Brain microvascular endothelial cell (primary cell): ENCODE measurements at regions not wholly inside any gene's neighbourhood (a gene's known extent, or its start where the extent isn't known, plus 50 kb on each side); places are given as distances from the start of the nearest gene placed in this dataset.

ENCODE experiments used
- DNase-seq: peaks from one replicate; pipeline ENCODE4 v3.0.0-alpha.2; 2020
- H3K27ac ChIP-seq: fragments of 250-450 bp; sonication (Bioruptor Pico); 2 replicates; pipeline ENCODE4 v1.5.1; 2020; ENCODE audit warnings: mild to moderate bottlenecking, moderate library complexity
- H3K27me3 ChIP-seq: fragments of 250-450 bp; sonication (Bioruptor Pico); replicated peaks from 2 replicates; pipeline ENCODE4 v1.5.1; 2020; ENCODE audit warnings: mild to moderate bottlenecking
- H3K36me3 ChIP-seq: fragments of 250-450 bp; sonication (Bioruptor Pico); replicated peaks from 2 replicates; pipeline ENCODE4 v1.5.1; 2020; ENCODE audit warnings: mild to moderate bottlenecking
- H3K4me3 ChIP-seq: 2 replicates; pipeline ENCODE4 v1.5.1; 2011; ENCODE audit warnings: low read depth, mild to moderate bottlenecking, control low read depth, low read length, moderate library complexity
- CTCF ChIP-seq: IDR thresholded peaks from 2 replicates; pipeline ENCODE4 v1.5.1; 2011; ENCODE audit warnings: low read depth, mild to moderate bottlenecking, moderate library complexity, low read length, control low read depth, inconsistent platforms; ENCODE audit errors: missing control alignments
- in situ Hi-C: cut with HindIII; loops from 2 replicates; pipeline ENCODE4 v1.10.0; 2017; ENCODE audit warnings: low sequenced_read_pairs, low pct_ligation_motif_present

DNA sequence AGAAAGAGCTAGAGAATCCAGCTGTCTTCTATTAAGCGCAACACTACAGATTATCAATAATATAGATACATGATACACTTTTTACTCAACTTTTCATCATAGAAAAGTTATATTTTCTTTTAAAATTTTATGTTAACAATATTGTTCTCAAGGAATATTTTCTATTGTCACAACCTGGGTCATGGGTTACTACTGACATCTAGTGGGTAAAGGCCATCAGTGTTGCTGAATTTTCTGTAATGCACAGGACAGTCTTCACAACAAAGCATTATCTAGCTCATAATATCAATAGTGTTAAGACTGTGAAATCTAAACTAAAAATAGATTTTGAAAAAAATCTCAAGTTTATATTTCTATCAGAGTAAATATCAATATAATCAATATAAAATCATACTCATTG lies 209.8 kb downstream of the ZNF33B start:
- Histone ChIP-seq H3K27me3 (no peaks in the 10 kb centered on the region), H3K36me3 (no peaks in the 10 kb centered on the region), H3K27ac (no peak overlapping the region), H3K4me3 (no peak overlapping the region)
- no peak for DNase-seq
- in situ Hi-C loops = no loop called here
- peak; percentile 24 for TF ChIP-seq CTCF

DNA sequence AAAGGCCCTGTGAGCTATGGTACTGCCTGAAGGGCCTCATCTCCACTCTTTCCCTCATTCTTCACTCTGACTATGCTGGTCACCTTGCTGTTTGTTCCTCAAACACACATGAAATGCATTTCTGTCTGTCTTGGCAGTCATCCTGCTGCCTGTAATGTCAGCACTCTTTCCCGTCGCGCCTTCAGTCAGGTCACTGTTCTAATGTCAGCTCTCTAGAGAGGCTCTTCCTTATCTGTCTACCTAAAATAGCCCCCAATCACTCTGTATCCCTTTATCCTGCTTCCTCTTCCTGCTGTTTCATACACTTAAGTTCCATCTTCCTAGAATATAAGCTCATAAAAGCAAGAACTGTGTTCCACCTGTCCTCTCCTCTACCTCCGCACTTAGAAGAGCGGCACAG lies 215.5 kb downstream of the ZNF33B start:
- TF ChIP-seq CTCF = no peak
- DNase-seq = no peak
- H3K27ac ChIP-seq = no peak overlapping the region
- no peaks in the 10 kb centered on the region for H3K36me3 ChIP-seq
- in situ Hi-C loops = no loop called here
- no peak overlapping the region for H3K4me3 ChIP-seq
- no peaks in the 10 kb centered on the region for H3K27me3 ChIP-seq

DNA sequence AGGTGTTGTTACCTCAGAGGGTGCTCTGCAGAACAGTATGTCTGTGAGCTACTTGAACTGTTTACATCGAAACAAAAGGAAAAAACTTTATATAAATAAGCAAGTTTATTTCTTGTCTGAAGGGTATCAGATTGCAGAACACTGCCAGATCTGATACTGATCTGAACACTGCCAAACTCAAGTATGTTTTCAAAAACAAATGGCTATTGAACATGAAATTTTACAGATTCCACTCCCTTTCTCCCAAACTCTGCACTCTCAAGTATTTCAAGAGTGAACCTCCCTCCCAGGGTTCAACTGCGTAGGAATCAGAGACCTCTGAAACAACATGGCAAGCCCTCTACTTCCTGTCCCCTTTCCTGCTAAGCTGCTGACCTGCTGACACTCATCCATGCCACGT lies 216.6 kb downstream of the ZNF33B start:
- Histone ChIP-seq H3K27me3 (no peaks in the 10 kb centered on the region), H3K4me3 (no peak overlapping the region), H3K27ac (no peak overlapping the region), H3K36me3 (no peaks in the 10 kb centered on the region)
- no peak for TF ChIP-seq CTCF
- in situ Hi-C loops = no loop called here
- no peak for DNase-seq

DNA sequence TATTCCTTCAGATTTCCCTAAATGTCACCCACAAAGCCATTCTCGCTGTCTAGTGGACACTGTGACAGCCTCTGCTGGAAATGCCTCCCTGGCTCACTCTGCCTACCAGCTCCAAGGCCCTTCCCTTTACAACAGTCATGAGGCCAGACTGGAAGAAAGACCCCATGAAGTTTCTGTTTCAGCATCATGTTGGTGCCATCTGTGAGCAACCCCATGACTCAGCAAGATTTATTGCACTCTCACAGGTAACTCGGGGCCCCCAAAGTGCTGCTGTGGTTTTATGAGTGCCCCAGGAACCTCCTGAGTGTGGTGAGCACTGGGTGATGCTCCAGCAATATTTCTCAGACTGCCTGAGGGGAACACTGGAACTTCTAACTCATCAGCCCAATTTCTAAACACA lies 218.6 kb downstream of the ZNF33B start:
- in situ Hi-C loops = no loop called here
- Histone ChIP-seq H3K36me3 (no peaks in the 10 kb centered on the region), H3K27ac (no peak overlapping the region), H3K4me3 (no peak overlapping the region), H3K27me3 (no peaks in the 10 kb centered on the region)
- no peak for TF ChIP-seq CTCF
- no peak for DNase-seq

DNA sequence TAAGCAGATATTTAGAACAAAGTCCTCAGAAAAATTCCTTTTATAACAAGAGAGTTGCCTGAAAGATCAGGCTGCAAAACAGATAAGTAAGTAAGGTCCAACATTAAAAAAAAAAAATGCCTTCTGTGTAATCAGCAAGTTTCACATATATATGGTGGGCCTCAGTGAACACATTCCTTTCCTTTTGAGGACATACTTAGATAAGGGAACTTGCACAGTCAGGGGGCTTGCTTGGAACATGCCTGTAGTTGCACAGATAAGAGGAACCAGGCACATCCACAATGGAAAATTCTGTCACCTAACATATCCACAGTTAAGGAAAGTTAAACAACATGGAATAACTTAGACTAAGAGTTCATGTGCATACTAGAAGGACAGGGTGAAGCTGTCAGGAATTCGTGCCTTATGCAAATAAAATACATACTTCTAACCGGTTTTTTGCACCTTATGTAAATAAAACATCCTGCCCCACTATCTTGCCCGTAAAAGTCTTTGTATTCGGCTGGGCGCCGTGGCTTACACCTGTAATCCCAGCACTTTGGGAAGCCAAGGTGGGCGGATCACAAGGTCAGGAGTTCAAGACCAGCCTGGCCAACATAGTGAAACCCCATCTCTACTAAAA lies 257.3 kb downstream of the ZNF33B start:
- Histone ChIP-seq H3K27ac (no peak overlapping the region), H3K27me3 (no peaks in the 10 kb centered on the region), H3K36me3 (no peaks in the 10 kb centered on the region), H3K4me3 (no peak overlapping the region)
- in situ Hi-C loops = no loop called here
- no peak for DNase-seq
- TF ChIP-seq CTCF = no peak
